GM12878 (cell line): ENCODE measurements at regions not wholly inside any gene's neighbourhood (a gene's known extent, or its start where the extent isn't known, plus 50 kb on each side); places are given as distances from the start of the nearest gene placed in this dataset.

ENCODE experiments used
- ATAC-seq: fragments of 200-7000 bp; cut with Tn5 transposase; 3 replicates; pipeline ENCODE4 v1.9.1; 2020; ENCODE audit warnings: mild to moderate bottlenecking, moderate library complexity
- BruUV-seq: library from RNA; stranded (reverse); fragments of 400-500 nt; replicated peaks from 2 replicates; lab custom pipeline; 2021; lab: Mats Ljungman, UMichigan
- CTCF ChIA-PET: fragments of 300-600 bp; sonication (Branson Sonifier 250); formaldehyde crosslinking; extraction: SDS; loops from one replicate; lab custom pipeline; 2021; ENCODE audit warnings: inconsistent platforms; lab: Yijun Ruan, JAX
- POLR2A ChIA-PET: fragments of 350-600 bp; formaldehyde crosslinking; extraction: SDS; loops from one replicate; lab custom pipeline; 2021; ENCODE audit warnings: inconsistent platforms; lab: Charles Lee
- RAD21 ChIA-PET: fragments of 300-600 bp; sonication (Branson Sonifier 250); formaldehyde crosslinking; loops from one replicate; lab custom pipeline; 2023; ENCODE audit warnings: antibody characterized with exemption; ENCODE audit not compliant: unreplicated experiment; lab: Charles Lee
- SMC1A ChIA-PET: fragments of 300-600 bp; sonication (Branson Sonifier 250); formaldehyde crosslinking; loops from one replicate; lab custom pipeline; 2023; ENCODE audit not compliant: unreplicated experiment, uncharacterized antibody; lab: Charles Lee
- DNase-seq: peaks from one replicate; pipeline ENCODE4 v3.0.0-alpha.2; 2011; ENCODE audit warnings: low read depth, low spot score
- FAIRE-seq: peaks from 3 replicates; lab custom pipeline; 2011; peaks lifted over from hg19 to GRCh38; lab: Jason Lieb, UNC
- H2AFZ ChIP-seq: 2 replicates; pipeline ENCODE4 v1.6.0; 2011; ENCODE audit warnings: low read depth, low read length, control low read depth; ENCODE audit not compliant: control insufficient read depth
- H3K27ac ChIP-seq: 2 replicates; pipeline ENCODE4 v1.5.1; 2011; ENCODE audit warnings: control low read depth; ENCODE audit not compliant: control insufficient read depth, insufficient read depth
- H3K27me3 ChIP-seq, 2 experiments: replicated peaks in 1 of 2; 2 replicates each; pipeline versions ENCODE4 v1.6.0 to v1.6.1; 2011; ENCODE audit warnings: low read length in 1 of 2; ENCODE audit not compliant: control insufficient read depth in 2 of 2, insufficient read depth in 2 of 2
- H3K36me3 ChIP-seq, 2 experiments: 2 replicates each; pipeline ENCODE4 v1.5.1; 2011; ENCODE audit warnings: low read length in 1 of 2; ENCODE audit not compliant: control insufficient read depth in 2 of 2, insufficient read depth in 2 of 2
- H3K4me1 ChIP-seq: 2 replicates; pipeline ENCODE4 v1.6.1; 2011; ENCODE audit warnings: mild to moderate bottlenecking, low read length, moderate library complexity, mixed read lengths; ENCODE audit not compliant: control insufficient read depth, insufficient read depth
- H3K4me2 ChIP-seq: 2 replicates; pipeline ENCODE4 v1.6.0; 2011; ENCODE audit warnings: control low read depth; ENCODE audit not compliant: control insufficient read depth, insufficient read depth
- H3K4me3 ChIP-seq: fragments of 200-600 bp; sonication (generic); 2 replicates; pipeline ENCODE4 v1.5.1; 2016
- H3K79me2 ChIP-seq: 2 replicates; pipeline ENCODE4 v1.6.0; 2011; ENCODE audit warnings: low read length; ENCODE audit not compliant: control insufficient read depth, insufficient read depth
- H3K9ac ChIP-seq: 2 replicates; pipeline ENCODE4 v1.8.0; 2011; ENCODE audit warnings: low read length, control low read depth, mixed read lengths; ENCODE audit not compliant: control insufficient read depth, insufficient read depth
- H3K9me3 ChIP-seq: replicated peaks from 3 replicates; pipeline ENCODE4 v1.5.1; 2011; ENCODE audit warnings: mild to moderate bottlenecking, low read length; ENCODE audit not compliant: control insufficient read depth, insufficient read depth
- H4K20me1 ChIP-seq: 2 replicates; pipeline ENCODE4 v1.6.0; 2011; ENCODE audit not compliant: control insufficient read depth, insufficient read depth
- ASH2L ChIP-seq: fragments of 300-600, 200-600 bp; sonication (generic); IDR thresholded peaks from 2 replicates; pipeline ENCODE4 v1.6.1; 2017; ENCODE audit warnings: low read depth, mild to moderate bottlenecking, borderline replicate concordance
- FOXK2 ChIP-seq: fragments of 450-650 bp; IDR thresholded peaks from 2 replicates; pipeline ENCODE4 v1.6.1; 2017; ENCODE audit warnings: mild to moderate bottlenecking, moderate library complexity
- GATAD2B ChIP-seq: fragments of 450-650 bp; conservative IDR thresholded peaks from 2 replicates; pipeline ENCODE4 v1.6.1; 2017; ENCODE audit warnings: low read depth, mild to moderate bottlenecking, moderate library complexity
- IRF5 ChIP-seq: fragments of 450-650 bp; IDR thresholded peaks from 2 replicates; pipeline ENCODE4 v1.6.1; 2017; ENCODE audit warnings: borderline replicate concordance
- KLF5 ChIP-seq: fragments of 450-650 bp; IDR thresholded peaks from 2 replicates; pipeline ENCODE4 v1.6.1; 2014; ENCODE audit warnings: mild to moderate bottlenecking; ENCODE audit not compliant: partially characterized antibody
- MEF2A ChIP-seq: IDR thresholded peaks from 2 replicates; pipeline ENCODE4 v1.6.1; 2011; ENCODE audit warnings: low read depth, mild to moderate bottlenecking, low read length, moderate library complexity; ENCODE audit not compliant: insufficient read depth
- MLLT1 ChIP-seq: fragments of 450-650 bp; IDR thresholded peaks from 2 replicates; pipeline ENCODE4 v1.6.1; 2016; ENCODE audit warnings: mild to moderate bottlenecking
- NFIC ChIP-seq: IDR thresholded peaks from 2 replicates; pipeline ENCODE4 v1.6.1; 2012; ENCODE audit warnings: low read depth, mild to moderate bottlenecking, inconsistent platforms, low read length, moderate library complexity
- PAX5 ChIP-seq: IDR thresholded peaks from 2 replicates; pipeline ENCODE4 v1.6.1; 2011; ENCODE audit warnings: low read depth, low read length, borderline replicate concordance
- RBBP5 ChIP-seq: fragments of 200-600 bp; sonication (generic); conservative IDR thresholded peaks from 2 replicates; pipeline ENCODE4 v1.6.1; 2016
- RUNX3 ChIP-seq: IDR thresholded peaks from 2 replicates; pipeline ENCODE4 v1.6.1; 2012; ENCODE audit warnings: low read length, inconsistent platforms
- TARDBP ChIP-seq: IDR thresholded peaks from 2 replicates; pipeline ENCODE4 v1.6.1; 2016; ENCODE audit warnings: borderline replicate concordance
- YBX1 ChIP-seq: fragments of 450-650 bp; IDR thresholded peaks from 2 replicates; pipeline ENCODE4 v1.6.1; 2016; ENCODE audit warnings: antibody characterized with exemption
- ZBTB11 ChIP-seq: fragments of 450-650 bp; formaldehyde crosslinking; IDR thresholded peaks from 2 replicates; pipeline ENCODE4 v1.5.0; 2022; ENCODE audit warnings: mild to moderate bottlenecking, missing genetic modification characterization
- WGBS: methylation state at CpG from one replicate; pipeline ENCODE4 v1.1.6; 2016; ENCODE audit warnings: low lambda C conversion rate; ENCODE audit not compliant: insufficient replicate concordance, insufficient coverage; ENCODE audit errors: missing lambda C conversion rate; 5-methylcytosine and 5-hydroxymethylcytosine counted together
- in situ Hi-C: fragments of 300-500 bp; cut with MboI; formaldehyde crosslinking; loops from 9 replicates; pipeline ENCODE4 v1.14.3; 2018; ENCODE audit warnings: mixed read lengths
- intact Hi-C: fragments of 100-400 bp; cut with micrococcal nuclease; formaldehyde crosslinking; loops from one replicate; pipeline ENCODE4 v1.14.2; 2022; ENCODE audit not compliant: unreplicated experiment

- TF ChIP-seq MLLT1 (no peak), NFIC (no peak), KLF5 (no peak)
Observed at GRCh38 chr13:47481536-47481935, 519.5 kb downstream of the SUCLA2 start (continued).

- Histone ChIP-seq H2AFZ (no peak overlapping the region), H3K4me3 (no peak overlapping the region), H4K20me1 (no peaks in the 10 kb centered on the region), H3K79me2 (no peaks in the 10 kb centered on the region), H3K27ac (no peak overlapping the region), H3K9ac (no peak overlapping the region), H3K4me1 (no peaks in the 10 kb centered on the region), H3K27me3 (no peaks in the 10 kb centered on the region), H3K36me3 (no peaks in the 10 kb centered on the region), H3K4me2 (no peak overlapping the region), H3K9me3 (no peaks in the 10 kb centered on the region)
- 29% methylated on average over 3 of the region's 3 CpGs for WGBS
- BruUV-seq, result no TSS peak
- ATAC-seq, result no peak
- POLR2A ChIA-PET, result no interaction called here
- CTCF ChIA-PET, result no interaction called here
- intact Hi-C loops (no loop called here), in situ Hi-C loops (no loop called here)
- SMC1A ChIA-PET, result no interaction called here
- DNase-seq, result no peak
- RAD21 ChIA-PET, result no interaction called here
- FAIRE-seq, result no peak
- TF ChIP-seq YBX1 (no peak), PAX5 (no peak), FOXK2 (no peak), RUNX3 (no peak), ZBTB11 (CRISPR knock-in tag) (no peak), TARDBP (no peak), ASH2L (no peak), GATAD2B (no peak), MEF2A (no peak), RBBP5 (no peak), IRF5 (no peak)
Observed at GRCh38 chr13:47480951-47481350, 520.1 kb downstream of the SUCLA2 start.
